ENCODE measurements at regions not wholly inside any gene's neighbourhood (a gene's known extent, or its start where the extent isn't known, plus 50 kb on each side); places are given as distances from the start of the nearest gene placed in this dataset.

DNA sequence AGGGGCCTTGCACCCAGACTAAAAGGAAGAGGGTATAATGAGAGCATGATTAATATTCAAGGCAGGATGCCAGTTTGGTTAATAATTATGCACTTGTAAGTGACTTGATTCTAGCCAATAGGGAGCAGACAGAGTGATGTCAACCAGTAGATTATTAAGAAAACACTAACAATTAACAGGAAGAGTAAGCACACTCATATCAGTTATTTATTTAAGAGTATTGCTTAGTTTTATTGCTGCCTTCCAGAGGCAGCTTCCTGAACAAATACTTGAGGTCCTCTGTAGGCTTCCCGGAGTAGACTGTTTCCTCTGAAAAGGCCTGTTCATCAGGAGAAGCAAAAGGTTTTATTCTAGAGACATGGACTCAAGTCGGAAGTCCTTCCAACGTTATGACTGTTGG, 129.1 kb upstream of the AFF2 start:
- DNase-seq = no peak

DNA sequence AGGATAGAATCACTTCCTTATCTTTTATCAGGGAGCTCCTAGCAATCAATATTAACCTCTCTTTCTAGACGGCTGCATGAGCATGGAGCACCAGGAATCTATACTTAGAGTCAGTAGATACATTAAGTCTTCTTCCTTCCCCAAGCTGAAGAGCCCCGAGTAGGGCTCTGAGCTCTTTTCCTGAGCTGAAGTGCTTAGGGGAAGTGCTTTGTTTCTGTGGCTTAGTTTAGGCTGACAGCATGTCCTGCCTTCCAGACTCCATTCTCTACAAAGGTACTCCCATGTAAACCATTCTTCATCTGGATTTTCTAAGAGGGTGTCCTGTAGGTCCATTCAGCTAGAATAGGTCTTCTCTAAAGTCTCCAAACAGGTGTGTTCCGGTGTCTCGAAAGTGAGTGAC, 127.5 kb upstream of the AFF2 start:
- DNase-seq = no peak

DNA sequence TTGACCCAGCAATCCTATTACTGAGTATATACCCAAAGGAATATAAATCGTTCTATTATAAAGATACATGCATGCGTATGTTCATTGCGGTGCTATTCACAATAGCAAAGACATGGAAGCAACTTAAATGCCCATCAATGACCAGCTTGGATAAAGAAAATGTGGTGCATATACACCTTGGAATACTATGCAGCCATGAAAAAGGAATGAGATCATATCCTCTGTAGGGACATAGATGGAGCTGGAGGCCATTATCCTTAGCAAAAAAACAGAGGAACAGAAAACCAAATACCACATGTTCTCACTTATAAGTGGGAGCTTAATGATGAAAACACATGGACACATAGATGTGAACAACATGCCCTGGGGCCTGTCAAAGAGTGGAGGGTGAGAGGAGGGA, 124.1 kb upstream of the AFF2 start:
- no peak for DNase-seq

DNA sequence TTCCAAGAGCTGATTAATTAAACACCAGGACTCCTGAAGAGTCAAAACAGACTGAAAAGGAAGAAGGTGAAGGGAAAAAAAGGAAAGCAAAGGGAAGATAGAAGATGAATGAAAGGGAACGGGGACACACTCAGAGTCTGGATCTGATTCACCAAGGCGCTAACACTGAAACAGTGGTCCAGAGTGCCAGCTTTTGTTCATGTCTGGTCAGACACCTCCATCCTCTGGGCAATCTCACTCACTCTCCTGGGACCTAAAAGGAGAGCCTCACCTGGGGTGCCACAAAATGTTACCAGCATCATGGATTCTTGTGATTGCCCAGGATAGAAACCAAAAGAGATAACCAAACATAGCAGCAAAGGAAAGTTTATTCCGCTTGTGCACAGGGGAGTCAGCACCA, 120.3 kb upstream of the AFF2 start:
- no peak for DNase-seq

DNA sequence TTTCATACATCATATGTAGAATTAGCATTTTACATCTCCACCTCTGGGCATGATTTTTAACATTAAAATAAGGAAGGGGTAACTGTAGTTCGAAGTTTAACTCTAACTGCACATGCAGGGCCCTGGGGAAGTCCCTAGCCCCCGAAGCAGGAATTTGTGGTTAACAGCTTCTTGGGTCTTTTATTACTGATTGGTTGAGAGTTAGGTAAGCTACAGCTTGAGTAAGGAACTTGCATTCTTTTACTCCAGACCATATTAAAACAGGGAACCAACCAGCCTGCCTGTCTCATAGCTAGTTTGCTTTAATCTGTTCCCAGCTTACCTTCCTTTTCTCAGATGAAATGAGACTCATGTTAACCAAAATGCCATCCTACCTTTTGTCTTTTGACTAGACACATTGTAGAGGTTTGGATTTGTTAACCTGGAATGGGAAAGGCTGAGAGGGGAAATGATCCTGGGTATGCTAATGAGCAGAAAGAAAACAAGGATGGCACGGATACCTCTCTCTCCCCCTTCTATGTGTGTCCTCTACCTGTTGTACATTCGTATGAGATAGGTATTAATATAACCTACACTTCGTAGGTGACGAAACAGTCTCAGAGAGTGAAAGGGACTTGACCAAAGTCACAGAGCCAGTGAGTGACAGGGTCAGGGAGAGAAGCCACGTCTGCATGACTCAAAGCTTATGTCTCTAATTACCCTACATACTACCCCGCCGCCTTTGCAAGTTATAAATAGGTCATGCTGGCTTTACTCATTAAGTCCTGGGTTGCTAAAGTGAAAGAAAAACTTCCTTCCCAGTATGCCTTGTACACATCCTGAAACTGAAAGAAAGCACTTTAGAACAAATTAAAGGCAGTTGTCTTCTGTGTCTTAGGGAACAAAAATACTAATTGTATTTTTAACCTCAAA, 119.5 kb upstream of the AFF2 start:
- DNase-seq = peak; percentile 5

DNA sequence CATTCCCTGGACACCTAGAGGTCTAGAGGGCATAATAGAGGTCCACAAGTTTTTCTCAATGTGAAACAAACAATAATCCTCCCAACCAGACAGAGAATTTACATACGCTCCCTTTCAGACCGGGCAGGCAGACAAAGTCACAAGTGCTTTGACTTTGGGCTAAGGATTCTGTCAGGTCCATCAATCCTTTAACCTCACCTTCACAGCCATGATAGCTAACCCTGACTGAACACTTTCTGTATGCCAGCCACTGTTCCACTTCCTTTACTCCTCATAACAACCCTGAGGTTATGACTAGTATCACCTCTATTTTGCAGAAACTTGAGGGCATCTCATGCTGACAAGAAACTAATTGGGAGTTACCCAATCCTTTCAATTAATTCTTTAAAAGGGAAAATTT, 118.8 kb upstream of the AFF2 start:
- no peak for DNase-seq

DNA sequence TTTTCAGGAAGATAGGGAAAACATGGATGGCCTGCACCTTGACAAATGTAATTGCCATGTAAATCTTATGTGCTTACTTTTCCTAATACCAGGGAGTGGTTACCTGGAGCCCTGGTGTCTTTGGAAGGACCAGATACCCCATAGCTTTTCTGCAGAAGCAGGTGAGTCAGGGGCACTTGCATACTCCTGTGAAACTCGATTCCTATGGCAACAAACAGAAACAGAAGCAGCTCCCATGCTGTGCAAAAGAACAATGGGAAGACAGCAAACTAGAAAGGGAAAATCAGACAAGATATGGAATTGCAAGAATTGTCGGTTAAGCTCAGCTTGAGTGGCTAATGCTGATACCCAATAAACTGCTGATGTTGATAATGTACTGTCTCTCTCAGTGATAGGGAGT, 117.4 kb upstream of the AFF2 start:
- DNase-seq = no peak

DNA sequence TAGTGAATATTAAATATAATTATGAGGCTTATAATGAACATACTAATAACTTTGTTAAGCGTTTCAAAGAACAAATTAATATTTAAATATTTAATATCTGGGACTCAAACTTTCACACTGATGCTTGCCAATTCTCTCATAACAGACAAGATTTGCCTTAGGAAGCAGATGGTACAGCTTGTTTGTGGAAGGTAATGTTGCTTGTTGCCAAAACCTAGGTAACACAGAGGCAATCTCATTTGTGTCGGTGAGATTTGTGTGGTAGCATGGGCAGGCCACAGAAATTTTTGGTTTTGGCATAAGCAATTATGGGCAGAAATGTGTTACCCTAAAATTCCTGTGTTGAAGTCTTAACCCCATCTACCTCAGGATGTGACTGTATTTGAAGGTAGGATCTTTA, 114.9 kb upstream of the AFF2 start:
- DNase-seq = no peak

DNA sequence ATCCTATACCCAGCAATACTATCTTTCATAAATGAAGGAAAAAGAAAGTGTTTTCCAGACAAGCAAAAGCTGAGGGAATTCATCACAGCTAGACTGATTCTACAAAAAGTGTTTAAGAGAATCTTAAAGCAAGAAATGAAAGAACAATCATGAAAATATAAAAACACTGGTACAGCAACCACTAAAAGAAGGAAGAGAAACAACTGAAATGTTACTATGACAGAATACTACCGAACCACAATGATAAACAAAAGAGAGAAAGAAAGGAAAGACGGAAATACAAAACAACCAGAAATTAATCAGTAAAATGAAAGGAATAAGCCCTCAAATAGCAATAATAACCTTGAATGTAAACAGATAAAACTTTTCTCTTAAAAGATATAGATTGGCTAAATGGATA, 110.8 kb upstream of the AFF2 start:
- DNase-seq = no peak

DNA sequence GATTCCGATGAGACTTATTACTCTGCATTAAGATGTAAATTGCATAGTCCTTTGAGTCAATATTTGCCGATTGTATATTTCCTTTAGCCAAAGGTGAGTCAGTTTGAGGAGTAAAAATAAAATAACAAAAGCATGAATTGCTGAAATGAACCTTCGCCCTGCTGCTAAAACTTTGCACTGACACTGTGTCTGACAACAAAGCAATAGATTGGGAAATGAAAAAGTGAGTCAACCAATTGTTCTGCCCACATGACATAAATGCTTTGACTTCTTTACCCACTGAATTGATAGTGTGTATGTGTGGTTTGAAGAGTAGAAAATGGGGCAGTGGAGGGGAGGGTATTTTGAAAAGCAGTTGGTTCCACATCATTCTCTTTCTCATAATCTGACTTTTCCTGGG, 88.4 kb upstream of the AFF2 start:
- no peak for DNase-seq

DNA sequence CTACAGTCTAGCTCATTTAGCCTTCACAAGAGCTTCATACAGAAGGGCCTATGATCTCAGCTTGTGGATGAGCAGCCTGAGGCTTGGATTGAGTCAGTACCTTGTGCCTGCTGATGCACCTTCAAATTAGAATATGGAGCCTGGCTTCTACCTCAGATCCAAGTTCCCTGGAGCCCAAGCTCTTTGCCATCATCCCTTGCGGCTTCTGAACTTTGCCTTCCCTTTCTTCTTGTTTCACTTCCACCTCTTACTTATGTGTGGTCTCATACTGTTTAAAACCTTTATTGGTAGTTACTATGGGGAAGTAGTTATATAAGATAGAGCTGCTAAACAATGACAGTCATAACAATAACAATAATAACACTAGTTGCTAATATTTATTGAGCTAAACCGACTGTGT, 84.3 kb upstream of the AFF2 start:
- no peak for DNase-seq

DNA sequence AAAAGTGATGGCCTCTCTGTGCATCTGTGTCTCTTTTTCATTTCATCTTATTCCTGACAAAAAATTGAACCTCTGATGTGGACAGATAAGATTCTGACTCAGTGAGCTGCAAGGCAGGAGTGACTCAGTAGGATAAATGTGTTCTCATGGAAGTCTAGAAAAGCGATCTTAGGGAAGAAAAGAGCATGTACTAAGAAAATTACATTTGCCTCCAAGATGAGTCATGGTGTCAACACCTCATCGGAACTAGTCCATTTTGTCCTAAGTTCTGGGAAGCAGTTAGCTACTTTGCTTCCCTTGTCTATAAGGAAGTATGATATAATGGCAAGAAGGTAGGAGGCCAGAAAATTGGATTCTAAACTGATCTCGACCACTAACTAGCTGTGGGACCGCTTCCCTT, 83.5 kb upstream of the AFF2 start:
- DNase-seq = no peak

DNA sequence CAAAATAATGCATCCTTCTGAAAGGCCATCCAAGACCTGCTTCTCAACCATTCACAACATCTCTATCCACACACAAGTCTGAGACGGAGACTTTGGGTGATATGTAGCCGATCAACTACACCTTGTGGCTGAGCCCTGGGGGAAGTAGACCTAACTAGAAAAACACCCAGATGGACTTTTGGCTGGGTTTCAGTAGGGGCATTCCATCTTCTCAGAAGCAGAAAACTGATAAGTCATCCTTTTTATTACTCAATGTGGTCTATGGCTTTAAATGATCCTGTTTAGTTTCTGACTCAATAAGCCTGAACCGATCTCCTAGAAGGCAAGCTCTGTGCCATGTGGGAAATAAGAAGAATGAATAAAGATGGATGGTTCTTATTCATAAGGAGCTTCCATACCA, 82.5 kb upstream of the AFF2 start:
- no peak for DNase-seq

DNA sequence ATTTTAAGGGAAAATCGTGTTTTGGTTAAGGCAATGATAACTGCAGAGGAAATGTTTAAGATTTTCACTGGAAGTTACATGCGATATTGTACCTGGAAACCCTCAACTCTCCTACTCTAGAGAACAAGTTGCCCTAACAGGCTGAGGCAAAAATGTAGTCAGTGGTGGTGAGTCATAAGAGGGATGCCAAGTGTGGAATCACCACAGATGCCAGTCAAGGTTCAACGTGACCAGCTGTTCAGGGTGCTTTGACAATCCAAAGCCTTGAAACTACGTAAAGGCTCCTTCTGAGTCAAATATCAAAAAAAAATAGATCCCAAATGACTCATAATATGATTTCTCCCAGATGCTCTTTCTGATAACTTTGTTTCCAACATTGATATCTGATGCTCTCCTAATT, 77.9 kb upstream of the AFF2 start:
- DNase-seq = no peak

DNA sequence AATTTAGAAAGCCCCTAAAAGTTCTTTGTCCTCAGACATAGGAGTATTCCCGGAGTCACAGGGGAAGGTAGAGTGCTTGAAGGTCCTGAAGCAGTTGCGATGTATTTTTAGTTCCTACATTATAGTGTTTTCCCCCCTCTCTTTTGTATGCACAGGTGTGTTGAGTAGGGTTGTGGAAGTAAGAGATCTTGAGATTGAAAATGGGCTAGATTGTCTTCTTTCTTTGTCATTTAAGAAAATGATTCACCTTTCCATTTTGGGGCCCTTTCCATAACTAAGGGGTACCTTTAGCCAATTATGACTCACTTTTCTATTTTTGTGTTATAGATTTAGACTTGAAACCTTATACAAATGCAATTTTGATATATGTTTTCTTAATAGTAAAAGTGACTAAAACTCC, 75.8 kb upstream of the AFF2 start:
- no peak for DNase-seq

DNA sequence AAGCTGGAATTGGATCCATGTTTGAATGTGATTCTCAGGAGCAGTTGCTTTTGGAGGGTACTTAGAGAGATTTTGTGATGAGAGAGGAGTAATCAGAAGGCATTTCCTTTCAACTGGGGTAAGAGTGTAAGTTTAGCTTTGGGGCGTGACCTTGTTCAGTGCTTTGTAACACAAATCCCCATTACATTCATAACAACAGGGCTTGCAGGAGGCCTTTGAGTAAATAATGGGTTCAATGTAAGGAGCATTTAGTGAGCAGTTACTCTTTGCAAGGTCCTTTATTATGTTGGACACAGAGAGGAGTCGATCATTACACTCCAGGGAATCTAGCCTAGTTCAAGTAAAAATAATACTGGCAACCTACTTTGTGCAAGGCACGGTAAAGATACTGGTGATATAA, 74.0 kb upstream of the AFF2 start:
- DNase-seq = no peak

DNA sequence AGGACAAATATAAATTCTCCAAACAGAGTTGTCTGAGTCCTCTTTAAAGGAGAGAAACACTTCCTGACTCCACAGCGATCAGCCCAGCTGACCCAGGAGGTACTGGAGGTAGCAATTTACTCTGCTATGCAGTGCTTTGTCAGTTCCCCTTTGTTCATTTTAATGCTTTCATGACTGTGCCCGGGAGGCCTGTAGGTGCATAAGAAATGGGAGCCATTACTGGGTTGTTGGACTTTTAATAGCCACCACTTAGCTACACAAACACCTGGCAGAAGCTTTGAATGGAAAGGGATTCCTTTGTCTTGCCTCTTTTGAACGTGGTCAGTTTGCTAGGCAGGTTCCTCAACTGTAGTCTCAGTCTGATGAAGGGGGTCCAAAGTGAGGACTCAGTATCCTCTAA, 59.0 kb upstream of the AFF2 start:
- no peak for DNase-seq

DNA sequence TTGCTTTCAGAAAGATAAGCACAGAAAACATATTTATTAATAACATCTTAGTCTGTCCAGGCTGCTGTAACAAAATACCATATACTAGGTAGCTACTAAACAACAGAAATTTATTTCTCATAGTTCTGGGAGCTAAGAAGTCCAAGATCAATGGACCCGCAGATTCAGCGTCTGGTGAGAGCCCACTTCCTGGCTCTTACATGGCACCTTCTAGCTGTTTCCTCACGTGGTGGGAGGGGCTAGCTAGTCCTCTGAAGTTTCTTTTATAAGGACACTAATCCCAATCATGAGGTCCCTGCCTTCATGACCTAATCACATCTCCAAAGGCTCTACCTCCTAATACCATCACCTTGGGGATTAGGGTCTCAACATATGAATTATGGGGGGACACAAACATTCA, 57.2 kb upstream of the AFF2 start:
- DNase-seq = no peak

DNA sequence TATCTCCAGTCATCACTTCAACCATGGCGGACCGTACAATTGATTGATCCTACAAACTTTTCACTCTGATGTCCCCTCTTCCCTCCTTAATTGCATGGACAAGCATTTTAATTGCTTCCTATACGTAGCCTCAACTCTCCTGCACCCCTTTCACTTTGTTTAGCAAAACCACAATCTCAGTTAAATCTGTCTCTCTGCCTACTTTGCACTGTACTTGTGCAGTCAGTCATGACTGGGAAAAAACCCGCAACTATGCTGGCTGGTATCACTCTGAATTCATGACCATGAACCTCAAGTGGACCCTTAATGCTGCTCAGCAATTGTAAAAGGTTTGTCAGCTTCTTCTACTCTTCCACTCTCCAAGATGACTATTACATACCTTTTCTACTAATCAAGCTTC, 51.7 kb upstream of the AFF2 start:
- DNase-seq = no peak
